Fibroblast of the aortic adventitia (primary cell): ENCODE measurements at regions not wholly inside any gene's neighbourhood (a gene's known extent, or its start where the extent isn't known, plus 50 kb on each side); places are given as distances from the start of the nearest gene placed in this dataset.

Experiments
- DNase-seq: peaks from one replicate; pipeline ENCODE4 v3.0.0-alpha.2; 2010; ENCODE audit warnings: low read depth
- H3K4me3 ChIP-seq: 2 replicates; pipeline ENCODE4 v1.5.1; 2011; ENCODE audit warnings: low read depth, mild to moderate bottlenecking, control low read depth, low read length, moderate library complexity
- CTCF ChIP-seq: IDR thresholded peaks from 2 replicates; pipeline ENCODE4 v1.5.1; 2011; ENCODE audit warnings: mild to moderate bottlenecking, low read length, control low read depth, inconsistent platforms; ENCODE audit not compliant: insufficient read depth

- TF ChIP-seq CTCF: no peak
- no peak for DNase-seq
- no peak overlapping the region for H3K4me3 ChIP-seq
Measured at GRCh38 chr2:142668420-142668819, 209.0 kb upstream of the KYNU start.

- no peak for DNase-seq
- H3K4me3 ChIP-seq: no peak overlapping the region
- no peak for TF ChIP-seq CTCF
Measured at GRCh38 chr2:142665241-142665640, 212.2 kb upstream of the KYNU start.

- no peak for TF ChIP-seq CTCF
- H3K4me3 ChIP-seq: no peak overlapping the region
- no peak for DNase-seq
Measured at GRCh38 chr2:142650601-142651000, 226.9 kb upstream of the KYNU start.

GRCh38 chr2:142649581-142649980 is 227.9 kb upstream of the KYNU start:
- DNase-seq: no peak
- no peak overlapping the region for H3K4me3 ChIP-seq
- TF ChIP-seq CTCF: no peak

- DNase-seq: no peak
- no peak overlapping the region for H3K4me3 ChIP-seq
- no peak for TF ChIP-seq CTCF
Measured at GRCh38 chr2:142642650-142643049, 234.8 kb upstream of the KYNU start.

GRCh38 chr2:142629193-142629592 is 248.3 kb upstream of the KYNU start:
- H3K4me3 ChIP-seq: no peak overlapping the region
- no peak for TF ChIP-seq CTCF
- no peak for DNase-seq

GRCh38 chr2:142621287-142621686 is 256.2 kb upstream of the KYNU start:
- no peak for DNase-seq
- TF ChIP-seq CTCF: no peak

More at GRCh38 chr2:142621287-142621686, 256.2 kb upstream of the KYNU start:
- H3K4me3 ChIP-seq: no peak overlapping the region
